ENCODE measurements at regions not wholly inside any gene's neighbourhood (a gene's known extent, or its start where the extent isn't known, plus 50 kb on each side); places are given as distances from the start of the nearest gene placed in this dataset.

DNA sequence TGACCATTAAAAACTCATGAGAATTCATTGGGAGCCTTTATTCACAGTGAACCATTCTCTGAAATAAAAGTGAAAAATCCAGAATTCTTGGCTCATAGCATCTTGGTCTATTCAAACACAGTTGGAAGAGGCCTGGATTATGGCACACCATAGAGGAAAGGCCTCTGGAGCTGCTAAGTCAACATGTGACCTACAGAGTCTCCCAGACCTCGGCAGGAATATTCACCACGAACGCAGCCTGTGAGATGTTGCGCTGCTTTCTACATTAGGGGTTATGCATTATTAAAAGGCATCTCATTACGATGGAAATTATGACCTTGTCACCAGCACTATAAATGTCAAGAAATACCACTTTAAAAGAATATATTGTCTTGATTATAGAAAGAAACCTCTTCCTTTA, 132.6 kb downstream of the EFNB2 start:
- TF ChIP-seq POLR2A (IDR thresholded peaks at IDR 0.05; ENCODE audit: low read depth, low read length) (no peak), POLR2AphosphoS5 (IDR thresholded peaks at IDR 0.05; ENCODE audit: low read depth, low read length) (no peak), POU2F2 (IDR thresholded peaks at IDR 0.05; ENCODE audit: low read depth, low read length) (no peak), TAF1 (IDR thresholded peaks at IDR 0.05; ENCODE audit: low read depth, low read length) (no peak), SPI1 (IDR thresholded peaks at IDR 0.05; ENCODE audit: low read depth, low read length) (no peak)

Data from GM12891 (cell line).